ENCODE measurements at regions not wholly inside any gene's neighbourhood (a gene's known extent, or its start where the extent isn't known, plus 50 kb on each side); places are given as distances from the start of the nearest gene placed in this dataset.

- TF ChIP-seq, protein P1, sequence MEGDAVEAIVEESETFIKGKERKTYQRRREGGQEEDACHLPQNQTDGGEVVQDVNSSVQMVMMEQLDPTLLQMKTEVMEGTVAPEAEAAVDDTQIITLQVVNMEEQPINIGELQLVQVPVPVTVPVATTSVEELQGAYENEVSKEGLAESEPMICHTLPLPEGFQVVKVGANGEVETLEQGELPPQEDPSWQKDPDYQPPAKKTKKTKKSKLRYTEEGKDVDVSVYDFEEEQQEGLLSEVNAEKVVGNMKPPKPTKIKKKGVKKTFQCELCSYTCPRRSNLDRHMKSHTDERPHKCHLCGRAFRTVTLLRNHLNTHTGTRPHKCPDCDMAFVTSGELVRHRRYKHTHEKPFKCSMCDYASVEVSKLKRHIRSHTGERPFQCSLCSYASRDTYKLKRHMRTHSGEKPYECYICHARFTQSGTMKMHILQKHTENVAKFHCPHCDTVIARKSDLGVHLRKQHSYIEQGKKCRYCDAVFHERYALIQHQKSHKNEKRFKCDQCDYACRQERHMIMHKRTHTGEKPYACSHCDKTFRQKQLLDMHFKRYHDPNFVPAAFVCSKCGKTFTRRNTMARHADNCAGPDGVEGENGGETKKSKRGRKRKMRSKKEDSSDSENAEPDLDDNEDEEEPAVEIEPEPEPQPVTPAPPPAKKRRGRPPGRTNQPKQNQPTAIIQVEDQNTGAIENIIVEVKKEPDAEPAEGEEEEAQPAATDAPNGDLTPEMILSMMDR (IDR thresholded peaks at IDR 0.05): no peak
- TF ChIP-seq POLR2A (IDR thresholded peaks at IDR 0.05): no peak
These were observed 1791.6 kb downstream of the SUCLG1 start for GRCh38 chr2:82667491-82667890.
